ENCODE measurements at regions not wholly inside any gene's neighbourhood (a gene's known extent, or its start where the extent isn't known, plus 50 kb on each side); places are given as distances from the start of the nearest gene placed in this dataset.

DNA sequence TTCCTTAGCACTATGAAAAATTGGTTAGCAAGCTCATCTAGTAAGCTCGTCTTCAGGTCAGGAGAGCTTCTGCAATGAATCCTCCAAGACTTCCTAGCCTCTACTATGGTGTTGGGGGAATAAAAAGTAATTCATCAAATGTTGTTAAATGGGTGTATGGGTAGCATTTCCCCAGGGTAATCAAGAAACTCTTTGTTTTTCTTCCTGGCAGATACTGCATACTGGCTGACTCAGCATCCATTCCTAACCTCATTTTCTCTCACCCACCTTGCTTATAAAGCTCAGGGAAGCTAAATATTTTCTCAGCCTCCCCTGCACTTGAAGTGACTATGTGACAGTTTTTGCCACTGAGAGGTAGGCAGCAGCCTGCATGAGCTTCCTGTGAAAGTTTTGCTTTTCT, 83.4 kb downstream of the MAB21L3 start:
- TF ChIP-seq, protein P1, sequence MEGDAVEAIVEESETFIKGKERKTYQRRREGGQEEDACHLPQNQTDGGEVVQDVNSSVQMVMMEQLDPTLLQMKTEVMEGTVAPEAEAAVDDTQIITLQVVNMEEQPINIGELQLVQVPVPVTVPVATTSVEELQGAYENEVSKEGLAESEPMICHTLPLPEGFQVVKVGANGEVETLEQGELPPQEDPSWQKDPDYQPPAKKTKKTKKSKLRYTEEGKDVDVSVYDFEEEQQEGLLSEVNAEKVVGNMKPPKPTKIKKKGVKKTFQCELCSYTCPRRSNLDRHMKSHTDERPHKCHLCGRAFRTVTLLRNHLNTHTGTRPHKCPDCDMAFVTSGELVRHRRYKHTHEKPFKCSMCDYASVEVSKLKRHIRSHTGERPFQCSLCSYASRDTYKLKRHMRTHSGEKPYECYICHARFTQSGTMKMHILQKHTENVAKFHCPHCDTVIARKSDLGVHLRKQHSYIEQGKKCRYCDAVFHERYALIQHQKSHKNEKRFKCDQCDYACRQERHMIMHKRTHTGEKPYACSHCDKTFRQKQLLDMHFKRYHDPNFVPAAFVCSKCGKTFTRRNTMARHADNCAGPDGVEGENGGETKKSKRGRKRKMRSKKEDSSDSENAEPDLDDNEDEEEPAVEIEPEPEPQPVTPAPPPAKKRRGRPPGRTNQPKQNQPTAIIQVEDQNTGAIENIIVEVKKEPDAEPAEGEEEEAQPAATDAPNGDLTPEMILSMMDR (conservative IDR thresholded peaks at IDR 0.05; ENCODE audit: low read depth, low read length), result no peak
- TF ChIP-seq EZH2 (IDR thresholded peaks at IDR 0.05; ENCODE audit: borderline replicate concordance, low read depth, low read length, poor library complexity, severe bottlenecking), result no peak
